CD14-positive monocyte (primary cell): ENCODE measurements at regions not wholly inside any gene's neighbourhood (a gene's known extent, or its start where the extent isn't known, plus 50 kb on each side); places are given as distances from the start of the nearest gene placed in this dataset.

ENCODE experiments used
- DNase-seq, 3 donors: peaks; one replicate each; pipeline ENCODE4 v3.0.0-alpha.2; 2011 to 2022
- H2AFZ ChIP-seq: 2 replicates; pipeline ENCODE4 v1.6.0; 2012; ENCODE audit warnings: mild to moderate bottlenecking, low read depth, low read length, inconsistent platforms; ENCODE audit not compliant: insufficient read depth, poor library complexity, severe bottlenecking
- H3K27ac ChIP-seq, 2 donors: 1 replicate in 1 of 2; 2 replicates in 1 of 2; pipeline ENCODE4 v1.5.1; 2012 to 2013; ENCODE audit warnings: low read length in 2 of 2, control low read depth in 1 of 2, inconsistent platforms in 1 of 2, low read depth in 1 of 2, mild to moderate bottlenecking in 1 of 2
- H3K27me3 ChIP-seq, 2 donors: one replicate each; pipeline versions ENCODE4 v1.6.0 to v1.6.1; 2011 to 2013; ENCODE audit warnings: low read length in 2 of 2; ENCODE audit not compliant: control insufficient read depth in 2 of 2, insufficient read depth in 2 of 2
- H3K36me3 ChIP-seq, 2 donors: replicated peaks in 1 of 2; 1 replicate in 1 of 2; 2 replicates in 1 of 2; pipeline versions ENCODE4 v1.5.1 to v1.6.1; 2012 to 2013; ENCODE audit warnings: low read length in 2 of 2, control low read depth in 1 of 2, inconsistent platforms in 1 of 2, mild to moderate bottlenecking in 1 of 2; ENCODE audit not compliant: insufficient read depth in 2 of 2, control insufficient read depth in 1 of 2
- H3K4me1 ChIP-seq, 2 donors: 1 replicate in 1 of 2; 2 replicates in 1 of 2; pipeline versions ENCODE4 v1.5.1 to v1.6.1; 2012 to 2013; ENCODE audit warnings: low read length in 2 of 2, control low read depth in 1 of 2, inconsistent platforms in 1 of 2, mild to moderate bottlenecking in 1 of 2, moderate library complexity in 1 of 2; ENCODE audit not compliant: insufficient read depth in 2 of 2, control insufficient read depth in 1 of 2
- H3K4me2 ChIP-seq: replicated peaks from 2 replicates; pipeline ENCODE3; 2012; ENCODE audit warnings: low read length, moderate library complexity, mild to moderate bottlenecking; ENCODE audit not compliant: poor library complexity, severe bottlenecking; ENCODE audit errors: extremely low read depth
- H3K4me3 ChIP-seq, 3 experiments: fragments of 200-600 bp in 1 of 3; sonication (generic) in 1 of 3; replicated peaks in 1 of 3; 1 replicate in 2 of 3; 2 replicates in 1 of 3; pipeline ENCODE4 v1.5.1; 2011 to 2013; ENCODE audit warnings: low read length in 3 of 3, mild to moderate bottlenecking in 3 of 3, control low read depth in 2 of 3, low read depth in 2 of 3, inconsistent platforms in 1 of 3, moderate library complexity in 1 of 3
- H3K79me2 ChIP-seq: 2 replicates; pipeline ENCODE4 v1.6.0; 2012; ENCODE audit warnings: mild to moderate bottlenecking, control low read depth, inconsistent platforms, low read length, moderate library complexity; ENCODE audit not compliant: insufficient read depth
- H3K9ac ChIP-seq: 2 replicates; pipeline ENCODE4 v1.6.0; 2017; ENCODE audit warnings: low read length, mild to moderate bottlenecking; ENCODE audit not compliant: insufficient read depth, poor library complexity, severe bottlenecking
- H3K9me3 ChIP-seq, 2 donors: replicated peaks in 1 of 2; 1 replicate in 1 of 2; 2 replicates in 1 of 2; pipeline versions ENCODE4 v1.5.1 to v1.6.1; 2012 to 2013; ENCODE audit warnings: low read length in 2 of 2, control low read depth in 1 of 2; ENCODE audit not compliant: control insufficient read depth in 1 of 2, insufficient read depth in 1 of 2
- H4K20me1 ChIP-seq: 2 replicates; pipeline ENCODE4 v1.6.0; 2012; ENCODE audit warnings: mild to moderate bottlenecking, low read length, control low read depth, moderate library complexity; ENCODE audit not compliant: insufficient read depth
- H3K27ac Mint-ChIP-seq, 7 donors: one replicate each; pipeline ENCODE4 v1.8.0; 2020; ENCODE audit warnings: mild to moderate bottlenecking in 7 of 7, mixed read lengths in 7 of 7, moderate library complexity in 6 of 7, inconsistent platforms in 2 of 7
- H3K27me3 Mint-ChIP-seq, 3 donors: one replicate each; pipeline ENCODE4 v1.8.0; 2021 to 2022; ENCODE audit warnings: low read depth in 3 of 3, mild to moderate bottlenecking in 3 of 3, mixed read lengths in 3 of 3, moderate library complexity in 3 of 3, inconsistent platforms in 1 of 3
- H3K36me3 Mint-ChIP-seq, 2 donors: one replicate each; pipeline ENCODE4 v1.8.0; 2020; ENCODE audit warnings: mixed read lengths in 2 of 2, inconsistent platforms in 1 of 2, mild to moderate bottlenecking in 1 of 2
- H3K4me1 Mint-ChIP-seq: one replicate; pipeline ENCODE4 v1.8.0; 2020; ENCODE audit warnings: mild to moderate bottlenecking, mixed read lengths
- H3K4me3 Mint-ChIP-seq, 2 donors: one replicate each; pipeline ENCODE4 v1.8.0; 2020; ENCODE audit warnings: mild to moderate bottlenecking in 2 of 2, mixed read lengths in 2 of 2, moderate library complexity in 1 of 2
- H3K9me3 Mint-ChIP-seq, 7 donors: one replicate each; pipeline ENCODE4 v1.8.0; 2020 to 2022; ENCODE audit warnings: mixed read lengths in 7 of 7, mild to moderate bottlenecking in 6 of 7, moderate library complexity in 6 of 7, inconsistent platforms in 2 of 7
- WGBS: methylation state at CpG from one replicate; pipeline ENCODE4 v1.1.5; 2013; ENCODE audit warnings: missing lambda C conversion rate; ENCODE audit not compliant: insufficient coverage; 5-methylcytosine and 5-hydroxymethylcytosine counted together
- intact Hi-C, 2 donors: fragments of 100-400 bp; cut with micrococcal nuclease; formaldehyde crosslinking; loops; one replicate each; pipeline versions ENCODE4 v1.15.0 to v1.15.1; 2023
- TF ChIP-seq, protein P1 (sequence below): fragments of 200-600 bp; IDR thresholded peaks from one replicate; pipeline ENCODE4 v1.8.0; 2022; ENCODE audit warnings: antibody characterized with exemption, mild to moderate bottlenecking

- H3K9me3 ChIP-seq = peaks cover 17 to 22% of the 10 kb centered on the region in 2 donors
- H3K79me2 ChIP-seq = no peaks in the 10 kb centered on the region
- no peak overlapping the region for H3K27ac ChIP-seq
- Mint-ChIP-seq H3K27me3 (peaks cover 0 to 2% (median 0%) of the 10 kb centered on the region in 3 donors), H3K36me3 (no peaks in the 10 kb centered on the region), H3K9me3 (peaks cover 7 to 19% (median 15%) of the 10 kb centered on the region in 7 donors), H3K27ac (no peak overlapping the region), H3K4me1 (no peaks in the 10 kb centered on the region), H3K4me3 (no peak overlapping the region)
- WGBS = no CpG with 5 or more reads among the region's 1 CpG
- DNase-seq = no peak
- H3K9ac ChIP-seq = no peak overlapping the region
- no peaks in the 10 kb centered on the region for H4K20me1 ChIP-seq
- no peak overlapping the region for H2AFZ ChIP-seq
- no peaks in the 10 kb centered on the region for H3K4me1 ChIP-seq
- H3K27me3 ChIP-seq = no peaks in the 10 kb centered on the region
- H3K36me3 ChIP-seq = no peaks in the 10 kb centered on the region
- TF ChIP-seq, protein P1, sequence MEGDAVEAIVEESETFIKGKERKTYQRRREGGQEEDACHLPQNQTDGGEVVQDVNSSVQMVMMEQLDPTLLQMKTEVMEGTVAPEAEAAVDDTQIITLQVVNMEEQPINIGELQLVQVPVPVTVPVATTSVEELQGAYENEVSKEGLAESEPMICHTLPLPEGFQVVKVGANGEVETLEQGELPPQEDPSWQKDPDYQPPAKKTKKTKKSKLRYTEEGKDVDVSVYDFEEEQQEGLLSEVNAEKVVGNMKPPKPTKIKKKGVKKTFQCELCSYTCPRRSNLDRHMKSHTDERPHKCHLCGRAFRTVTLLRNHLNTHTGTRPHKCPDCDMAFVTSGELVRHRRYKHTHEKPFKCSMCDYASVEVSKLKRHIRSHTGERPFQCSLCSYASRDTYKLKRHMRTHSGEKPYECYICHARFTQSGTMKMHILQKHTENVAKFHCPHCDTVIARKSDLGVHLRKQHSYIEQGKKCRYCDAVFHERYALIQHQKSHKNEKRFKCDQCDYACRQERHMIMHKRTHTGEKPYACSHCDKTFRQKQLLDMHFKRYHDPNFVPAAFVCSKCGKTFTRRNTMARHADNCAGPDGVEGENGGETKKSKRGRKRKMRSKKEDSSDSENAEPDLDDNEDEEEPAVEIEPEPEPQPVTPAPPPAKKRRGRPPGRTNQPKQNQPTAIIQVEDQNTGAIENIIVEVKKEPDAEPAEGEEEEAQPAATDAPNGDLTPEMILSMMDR = no peak
- intact Hi-C loops = no loop called here
- no peak overlapping the region for H3K4me3 ChIP-seq
- no peak overlapping the region for H3K4me2 ChIP-seq
These were observed 892.7 kb upstream of the ALCAM start for GRCh38 chr3:104474011-104474410.

DNA sequence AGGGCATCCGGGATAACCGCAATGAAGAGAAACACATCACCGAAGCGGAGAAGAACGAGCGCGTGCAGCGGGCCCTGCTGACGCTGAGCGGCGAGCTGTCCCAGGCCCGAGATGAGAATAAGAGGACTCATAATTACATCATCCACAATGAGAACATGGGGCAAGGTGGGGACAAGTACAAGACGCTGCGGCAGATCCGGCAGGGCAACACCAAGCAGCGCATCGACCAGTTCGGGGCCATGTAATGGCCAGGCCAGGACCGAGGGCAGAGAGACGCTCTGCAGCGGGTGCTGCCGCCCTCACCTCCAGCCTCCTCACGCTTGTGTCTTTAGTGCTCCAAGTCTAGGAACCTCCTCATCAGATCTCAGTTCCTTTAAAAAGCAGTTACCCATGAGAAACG is 863.7 kb upstream of the ALCAM start:
- 93% methylated on average over 13 of the region's 24 CpGs for WGBS

More for the DNA sequence above, 863.7 kb upstream of the ALCAM start:
- Histone ChIP-seq H3K9me3 (peaks cover 10 to 12% of the 10 kb centered on the region in 2 donors), H3K27ac (no peak overlapping the region), H4K20me1 (no peaks in the 10 kb centered on the region), H3K36me3 (no peaks in the 10 kb centered on the region), H2AFZ (no peak overlapping the region), H3K4me3 (no peak overlapping the region), H3K79me2 (no peaks in the 10 kb centered on the region), H3K4me1 (no peaks in the 10 kb centered on the region), H3K27me3 (no peaks in the 10 kb centered on the region), H3K9ac (no peak overlapping the region), H3K4me2 (no peak overlapping the region)
- intact Hi-C loops = no loop called here
- no peak overlapping the region for H3K27ac Mint-ChIP-seq
- peaks cover 2 to 13% (median 8%) of the 10 kb centered on the region in 7 donors for H3K9me3 Mint-ChIP-seq
- DNase-seq = no peak
- peaks cover 0 to 2% (median 0%) of the 10 kb centered on the region in 3 donors for H3K27me3 Mint-ChIP-seq
- TF ChIP-seq, protein P1 = no peak
- H3K36me3 Mint-ChIP-seq = no peaks in the 10 kb centered on the region
- H3K4me3 Mint-ChIP-seq = no peak overlapping the region
- H3K4me1 Mint-ChIP-seq = no peaks in the 10 kb centered on the region
